ENCODE measurements at regions not wholly inside any gene's neighbourhood (a gene's known extent, or its start where the extent isn't known, plus 50 kb on each side); places are given as distances from the start of the nearest gene placed in this dataset.
A peak's percentile ranks its signal among the peaks of the same experiment; 100 is the strongest.

DNA sequence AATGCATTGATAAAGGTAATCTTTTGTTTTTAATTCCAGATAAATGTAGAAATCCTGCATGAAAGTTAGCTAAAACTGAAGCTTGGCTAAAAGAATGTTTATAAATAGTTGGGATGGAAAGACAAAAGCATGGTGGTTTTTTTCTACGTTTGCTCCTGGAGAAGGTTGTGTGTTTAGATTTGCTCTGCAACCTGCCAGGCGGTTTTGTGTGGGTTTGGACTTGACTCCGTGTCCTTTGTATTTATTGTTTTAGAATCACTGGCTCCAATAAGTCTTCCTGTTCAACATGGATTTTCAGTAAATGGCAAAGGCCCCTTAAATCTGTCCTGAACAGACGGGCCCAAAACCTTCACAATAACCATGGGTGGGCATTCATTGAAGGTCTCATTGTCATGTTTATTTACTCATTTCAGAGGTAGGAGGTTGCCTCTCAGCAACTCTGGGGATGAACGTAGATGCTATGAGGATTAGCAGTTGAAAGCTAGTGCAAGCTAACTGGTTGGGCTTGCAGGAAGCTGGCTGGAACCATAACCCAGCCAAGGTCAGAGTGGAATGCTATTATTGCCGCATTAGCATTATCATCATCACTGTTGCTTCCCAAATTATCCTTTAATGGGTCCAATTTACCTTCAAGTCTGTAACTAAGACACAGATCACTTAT, 60.6 kb upstream of the ADAMTS9 start:
- 6 to 21% (median 19%) methylated on average over 6 of the region's 6 CpGs for WGBS, 3 donors
- TF ChIP-seq, protein P1, sequence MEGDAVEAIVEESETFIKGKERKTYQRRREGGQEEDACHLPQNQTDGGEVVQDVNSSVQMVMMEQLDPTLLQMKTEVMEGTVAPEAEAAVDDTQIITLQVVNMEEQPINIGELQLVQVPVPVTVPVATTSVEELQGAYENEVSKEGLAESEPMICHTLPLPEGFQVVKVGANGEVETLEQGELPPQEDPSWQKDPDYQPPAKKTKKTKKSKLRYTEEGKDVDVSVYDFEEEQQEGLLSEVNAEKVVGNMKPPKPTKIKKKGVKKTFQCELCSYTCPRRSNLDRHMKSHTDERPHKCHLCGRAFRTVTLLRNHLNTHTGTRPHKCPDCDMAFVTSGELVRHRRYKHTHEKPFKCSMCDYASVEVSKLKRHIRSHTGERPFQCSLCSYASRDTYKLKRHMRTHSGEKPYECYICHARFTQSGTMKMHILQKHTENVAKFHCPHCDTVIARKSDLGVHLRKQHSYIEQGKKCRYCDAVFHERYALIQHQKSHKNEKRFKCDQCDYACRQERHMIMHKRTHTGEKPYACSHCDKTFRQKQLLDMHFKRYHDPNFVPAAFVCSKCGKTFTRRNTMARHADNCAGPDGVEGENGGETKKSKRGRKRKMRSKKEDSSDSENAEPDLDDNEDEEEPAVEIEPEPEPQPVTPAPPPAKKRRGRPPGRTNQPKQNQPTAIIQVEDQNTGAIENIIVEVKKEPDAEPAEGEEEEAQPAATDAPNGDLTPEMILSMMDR (IDR thresholded peaks at IDR 0.05) = no peak
- TF ChIP-seq POLR2A (IDR thresholded peaks at IDR 0.05) = no peak
- no peak for TF ChIP-seq EP300 (IDR thresholded peaks at IDR 0.05)
- no peaks in the 10 kb centered on the region for H3K27me3 ChIP-seq
- intact Hi-C loops (cut with DNase I) = no loop called here
- H3K9me3 ChIP-seq = no peaks in the 10 kb centered on the region
- no peak for DNase-seq
- H3K4me3 ChIP-seq = no peak overlapping the region
- H3K36me3 ChIP-seq = no peaks in the 10 kb centered on the region
- H3K4me1 ChIP-seq (ENCODE audit: insufficient read depth) = peaks cover 20% of the 10 kb centered on the region
- no peak overlapping the region for H3K27ac ChIP-seq

GRCh38 chr3:64747679-64748078, 59.9 kb upstream of the ADAMTS9 start:
- Histone ChIP-seq H3K9me3 (no peaks in the 10 kb centered on the region), H3K4me3 (no peak overlapping the region), H3K36me3 (no peaks in the 10 kb centered on the region), H3K27ac (peak overlapping the region in 1 of 2 donors; percentile 24), H3K27me3 (no peaks in the 10 kb centered on the region), H3K4me1 (ENCODE audit: insufficient read depth) (peaks cover 21% of the 10 kb centered on the region)
- intact Hi-C loops (cut with DNase I) = no loop called here
- WGBS, 3 donors = 9 to 25% (median 10%) methylated on average over 4 of the region's 4 CpGs
- no peak for DNase-seq
- no peak for TF ChIP-seq EP300 (IDR thresholded peaks at IDR 0.05)
- no peak for TF ChIP-seq POLR2A (IDR thresholded peaks at IDR 0.05)
- TF ChIP-seq, protein P1 (IDR thresholded peaks at IDR 0.05) = no peak

DNA sequence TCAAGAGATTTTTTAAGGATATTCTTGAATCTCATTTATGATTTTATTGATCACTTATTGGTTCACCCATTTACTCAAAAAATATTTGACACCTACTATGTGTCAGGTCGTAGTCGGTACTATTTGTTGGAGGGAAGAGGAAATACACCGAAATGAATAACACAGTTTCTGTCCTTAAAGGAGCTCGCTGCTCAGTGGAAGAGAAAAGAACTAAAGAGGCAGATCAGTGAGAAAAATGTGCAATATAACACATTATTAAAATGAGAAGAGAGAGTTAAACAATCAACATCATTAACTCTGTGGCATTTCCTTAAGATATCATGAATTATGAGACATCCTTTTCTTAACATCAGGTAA, 56.1 kb upstream of the ADAMTS9 start:
- Histone ChIP-seq H3K27ac (no peak overlapping the region), H3K4me1 (ENCODE audit: insufficient read depth) (peaks cover 40% of the 10 kb centered on the region), H3K36me3 (no peaks in the 10 kb centered on the region), H3K27me3 (no peaks in the 10 kb centered on the region), H3K9me3 (no peaks in the 10 kb centered on the region), H3K4me3 (no peak overlapping the region)
- DNase-seq = no peak
- TF ChIP-seq POLR2A (IDR thresholded peaks at IDR 0.05) (no peak), EP300 (IDR thresholded peaks at IDR 0.05) (no peak)
- TF ChIP-seq, protein P1 (IDR thresholded peaks at IDR 0.05) = no peak
- 69 to 80% (median 73%) methylated on average over 4 of the region's 4 CpGs for WGBS, 3 donors
- intact Hi-C loops (cut with DNase I) = no loop called here

GRCh38 chr3:64743156-64743886, 55.5 kb upstream of the ADAMTS9 start:
- no peaks in the 10 kb centered on the region for H3K9me3 ChIP-seq
- DNase-seq = no peak
- H3K27ac ChIP-seq = no peak overlapping the region
- no peak overlapping the region for H3K4me3 ChIP-seq
- no peak for TF ChIP-seq POLR2A (IDR thresholded peaks at IDR 0.05)
- TF ChIP-seq, protein P1 (IDR thresholded peaks at IDR 0.05) = no peak
- TF ChIP-seq EP300 (IDR thresholded peaks at IDR 0.05) = no peak
- intact Hi-C loops (cut with DNase I) = no loop called here
- 53 to 57% (median 55%) methylated on average over 5 of the region's 5 CpGs for WGBS, 3 donors
- peaks cover 36% of the 10 kb centered on the region for H3K4me1 ChIP-seq (ENCODE audit: insufficient read depth)
- no peaks in the 10 kb centered on the region for H3K36me3 ChIP-seq
- H3K27me3 ChIP-seq = no peaks in the 10 kb centered on the region

Measured in ovary (tissue), 7 donors.